Neuron (in vitro differentiated cells): ENCODE measurements at regions not wholly inside any gene's neighbourhood (a gene's known extent, or its start where the extent isn't known, plus 50 kb on each side); places are given as distances from the start of the nearest gene placed in this dataset.

Experiments
- H2AFZ ChIP-seq: one replicate; pipeline ENCODE4 v1.6.1; 2013; ENCODE audit warnings: low read depth, mild to moderate bottlenecking, inconsistent platforms, low read length, moderate library complexity
- H3K27me3 ChIP-seq: one replicate; pipeline ENCODE4 v1.6.1; 2013; ENCODE audit warnings: low read length; ENCODE audit not compliant: insufficient read depth
- H3K36me3 ChIP-seq: one replicate; pipeline ENCODE4 v1.6.1; 2013; ENCODE audit warnings: low read length; ENCODE audit not compliant: insufficient read depth
- H3K4me1 ChIP-seq: one replicate; pipeline ENCODE4 v1.6.1; 2013; ENCODE audit warnings: low read length; ENCODE audit not compliant: insufficient read depth
- H3K4me3 ChIP-seq: 2 replicates; pipeline ENCODE4 v1.5.1; 2013; ENCODE audit warnings: mild to moderate bottlenecking, low read length, moderate library complexity
- H3K9me3 ChIP-seq: one replicate; pipeline ENCODE4 v1.6.1; 2013; ENCODE audit warnings: low read length

- peaks cover 42% of the 10 kb centered on the region for H3K4me1 ChIP-seq
- no peaks in the 10 kb centered on the region for H3K9me3 ChIP-seq
- H3K27me3 ChIP-seq = no peaks in the 10 kb centered on the region
- no peak overlapping the region for H2AFZ ChIP-seq
- no peak overlapping the region for H3K4me3 ChIP-seq
- no peaks in the 10 kb centered on the region for H3K36me3 ChIP-seq
Measured at GRCh38 chr18:24868311-24868710, 407.9 kb downstream of the HRH4 start.

GRCh38 chr18:24868760-24869237 lies 408.4 kb downstream of the HRH4 start:
- peaks cover 41% of the 10 kb centered on the region for H3K4me1 ChIP-seq
- H3K36me3 ChIP-seq = no peaks in the 10 kb centered on the region
- H3K9me3 ChIP-seq = no peaks in the 10 kb centered on the region
- no peak overlapping the region for H2AFZ ChIP-seq
- H3K27me3 ChIP-seq = no peaks in the 10 kb centered on the region
- no peak overlapping the region for H3K4me3 ChIP-seq

- Histone ChIP-seq H3K4me1 (peaks cover 41% of the 10 kb centered on the region), H3K36me3 (no peaks in the 10 kb centered on the region), H3K4me3 (no peak overlapping the region), H3K9me3 (no peaks in the 10 kb centered on the region), H3K27me3 (no peaks in the 10 kb centered on the region), H2AFZ (no peak overlapping the region)
Measured at GRCh38 chr18:24869285-24869684, 408.8 kb downstream of the HRH4 start.

GRCh38 chr18:24875286-24875685 lies 414.8 kb downstream of the HRH4 start:
- no peak overlapping the region for H3K4me3 ChIP-seq
- no peak overlapping the region for H2AFZ ChIP-seq
- no peaks in the 10 kb centered on the region for H3K27me3 ChIP-seq
- H3K36me3 ChIP-seq = no peaks in the 10 kb centered on the region
- H3K9me3 ChIP-seq = no peaks in the 10 kb centered on the region
- peaks cover 31% of the 10 kb centered on the region for H3K4me1 ChIP-seq

GRCh38 chr18:24875777-24876176 lies 415.3 kb downstream of the HRH4 start:
- peaks cover 26% of the 10 kb centered on the region for H3K4me1 ChIP-seq
- H3K9me3 ChIP-seq = no peaks in the 10 kb centered on the region
- H2AFZ ChIP-seq = no peak overlapping the region
- no peak overlapping the region for H3K4me3 ChIP-seq
- H3K36me3 ChIP-seq = no peaks in the 10 kb centered on the region
- no peaks in the 10 kb centered on the region for H3K27me3 ChIP-seq

GRCh38 chr18:24876266-24876665 lies 415.8 kb downstream of the HRH4 start:
- Histone ChIP-seq H3K4me3 (no peak overlapping the region), H3K36me3 (no peaks in the 10 kb centered on the region), H2AFZ (no peak overlapping the region), H3K9me3 (no peaks in the 10 kb centered on the region), H3K27me3 (no peaks in the 10 kb centered on the region), H3K4me1 (peaks cover 25% of the 10 kb centered on the region)

GRCh38 chr18:24877066-24877465 lies 416.6 kb downstream of the HRH4 start:
- peak overlapping the region; percentile 40 for H3K4me3 ChIP-seq
- H3K36me3 ChIP-seq = no peaks in the 10 kb centered on the region
- no peaks in the 10 kb centered on the region for H3K27me3 ChIP-seq
- peak overlapping the region; percentile 15 for H2AFZ ChIP-seq
- H3K4me1 ChIP-seq = peaks cover 25% of the 10 kb centered on the region
- no peaks in the 10 kb centered on the region for H3K9me3 ChIP-seq

- Histone ChIP-seq H3K36me3 (no peaks in the 10 kb centered on the region), H3K4me3 (peak overlapping the region; percentile 40), H2AFZ (peak overlapping the region; percentile 15), H3K9me3 (no peaks in the 10 kb centered on the region), H3K27me3 (no peaks in the 10 kb centered on the region), H3K4me1 (peaks cover 25% of the 10 kb centered on the region)
Measured at GRCh38 chr18:24877546-24877945, 417.1 kb downstream of the HRH4 start.

- Histone ChIP-seq H3K4me3 (peak overlapping the region; percentile 40), H2AFZ (peak overlapping the region; percentile 37), H3K27me3 (no peaks in the 10 kb centered on the region), H3K9me3 (no peaks in the 10 kb centered on the region), H3K36me3 (no peaks in the 10 kb centered on the region), H3K4me1 (peaks cover 25% of the 10 kb centered on the region)
Measured at GRCh38 chr18:24878289-24878688, 417.9 kb downstream of the HRH4 start.

- Histone ChIP-seq H3K4me3 (no peak overlapping the region), H3K4me1 (peaks cover 4% of the 10 kb centered on the region), H2AFZ (no peak overlapping the region), H3K9me3 (no peaks in the 10 kb centered on the region), H3K27me3 (no peaks in the 10 kb centered on the region), H3K36me3 (no peaks in the 10 kb centered on the region)
Measured at GRCh38 chr18:24885276-24885675, 424.8 kb downstream of the HRH4 start.

GRCh38 chr18:24894880-24895279 lies 434.4 kb downstream of the HRH4 start:
- H3K4me1 ChIP-seq = no peaks in the 10 kb centered on the region
- no peaks in the 10 kb centered on the region for H3K9me3 ChIP-seq
- H3K4me3 ChIP-seq = no peak overlapping the region
- no peaks in the 10 kb centered on the region for H3K27me3 ChIP-seq
- H3K36me3 ChIP-seq = no peaks in the 10 kb centered on the region
- no peak overlapping the region for H2AFZ ChIP-seq

GRCh38 chr18:24897461-24897860 lies 437.0 kb downstream of the HRH4 start:
- no peaks in the 10 kb centered on the region for H3K36me3 ChIP-seq
- no peak overlapping the region for H2AFZ ChIP-seq
- H3K9me3 ChIP-seq = no peaks in the 10 kb centered on the region
- no peak overlapping the region for H3K4me3 ChIP-seq
- H3K4me1 ChIP-seq = no peaks in the 10 kb centered on the region
- no peaks in the 10 kb centered on the region for H3K27me3 ChIP-seq

- H3K4me3 ChIP-seq = no peak overlapping the region
- H3K27me3 ChIP-seq = no peaks in the 10 kb centered on the region
- H2AFZ ChIP-seq = no peak overlapping the region
- no peaks in the 10 kb centered on the region for H3K9me3 ChIP-seq
- H3K4me1 ChIP-seq = peaks cover 8% of the 10 kb centered on the region
- H3K36me3 ChIP-seq = no peaks in the 10 kb centered on the region
Measured at GRCh38 chr18:24910221-24910620, 441.7 kb downstream of the ZNF521 start.

- Histone ChIP-seq H3K27me3 (no peaks in the 10 kb centered on the region), H2AFZ (no peak overlapping the region), H3K4me3 (no peak overlapping the region), H3K36me3 (no peaks in the 10 kb centered on the region), H3K4me1 (peaks cover 11% of the 10 kb centered on the region), H3K9me3 (no peaks in the 10 kb centered on the region)
Measured at GRCh38 chr18:24913507-24914170, 438.3 kb downstream of the ZNF521 start.
